ENCODE measurements at regions not wholly inside any gene's neighbourhood (a gene's known extent, or its start where the extent isn't known, plus 50 kb on each side); places are given as distances from the start of the nearest gene placed in this dataset.
"Not testable (repeated sequence)": the region's sequence is repeated elsewhere in the genome, so short reads cannot be mapped to it uniquely, and the experiment has no call there.

DNA sequence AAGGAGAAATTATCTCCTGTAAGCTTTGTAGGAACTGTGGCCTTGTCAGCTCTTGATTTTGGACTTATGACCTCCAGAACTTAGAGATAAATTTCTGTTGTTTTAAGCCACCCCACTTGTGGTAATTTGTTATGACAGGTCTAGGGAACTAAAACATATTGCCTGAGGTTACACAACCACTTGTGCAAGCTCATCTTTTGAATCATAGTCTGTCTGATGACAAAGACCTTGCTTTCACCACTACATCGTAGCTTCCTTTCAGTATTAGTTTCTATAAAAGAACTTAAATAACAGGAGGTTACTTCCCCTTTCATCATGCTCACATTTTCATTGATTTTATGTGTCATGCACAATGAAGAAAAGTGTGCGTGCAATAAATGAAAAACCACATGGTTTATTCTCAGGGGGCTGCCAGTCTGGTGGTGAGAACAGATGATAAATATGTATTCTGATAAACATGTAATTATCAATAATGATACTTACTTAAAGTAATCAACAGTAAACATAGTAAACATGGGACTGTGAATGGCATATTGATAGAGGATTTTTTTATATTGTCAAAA lies 690.0 kb upstream of the HS3ST1 start:
- H3K9me3 ChIP-seq (ENCODE audit: control insufficient read depth, insufficient read depth, low read depth, low read length), result no peaks in the 10 kb centered on the region
- no peaks in the 10 kb centered on the region for H3K36me3 ChIP-seq (ENCODE audit: control insufficient read depth in 2 of 2, insufficient read depth in 1 of 2, low read length in 2 of 2)
- no peak overlapping the region for H3K27ac ChIP-seq (ENCODE audit: extremely low read depth, low read depth, low read length)
- ChIA-PET POLR2A (no interaction called here), CTCF (no interaction called here)
- TF ChIP-seq, protein P1, sequence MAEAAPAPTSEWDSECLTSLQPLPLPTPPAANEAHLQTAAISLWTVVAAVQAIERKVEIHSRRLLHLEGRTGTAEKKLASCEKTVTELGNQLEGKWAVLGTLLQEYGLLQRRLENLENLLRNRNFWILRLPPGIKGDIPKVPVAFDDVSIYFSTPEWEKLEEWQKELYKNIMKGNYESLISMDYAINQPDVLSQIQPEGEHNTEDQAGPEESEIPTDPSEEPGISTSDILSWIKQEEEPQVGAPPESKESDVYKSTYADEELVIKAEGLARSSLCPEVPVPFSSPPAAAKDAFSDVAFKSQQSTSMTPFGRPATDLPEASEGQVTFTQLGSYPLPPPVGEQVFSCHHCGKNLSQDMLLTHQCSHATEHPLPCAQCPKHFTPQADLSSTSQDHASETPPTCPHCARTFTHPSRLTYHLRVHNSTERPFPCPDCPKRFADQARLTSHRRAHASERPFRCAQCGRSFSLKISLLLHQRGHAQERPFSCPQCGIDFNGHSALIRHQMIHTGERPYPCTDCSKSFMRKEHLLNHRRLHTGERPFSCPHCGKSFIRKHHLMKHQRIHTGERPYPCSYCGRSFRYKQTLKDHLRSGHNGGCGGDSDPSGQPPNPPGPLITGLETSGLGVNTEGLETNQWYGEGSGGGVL (tag by site-specific recombination; IDR thresholded peaks at IDR 0.05), result no peak
- TF ChIP-seq ZNF132 (tag by site-specific recombination; IDR thresholded peaks at IDR 0.05; ENCODE audit: borderline replicate concordance) (no peak), ZNF677 (tag by site-specific recombination; IDR thresholded peaks at IDR 0.05) (no peak), IKZF3 (tag by site-specific recombination; IDR thresholded peaks at IDR 0.05) (no peak), TRIM28 (IDR thresholded peaks at IDR 0.05; ENCODE audit: borderline replicate concordance, low read length) (no peak), ZNF623 (tag by site-specific recombination; IDR thresholded peaks at IDR 0.05) (no peak), ZIC2 (tag by site-specific recombination; IDR thresholded peaks at IDR 0.05) (no peak), ZNF785 (tag by site-specific recombination; IDR thresholded peaks at IDR 0.05) (no peak), ZNF830 (tag by site-specific recombination; IDR thresholded peaks at IDR 0.05; ENCODE audit: low read depth) (no peak), KLF1 (tag by site-specific recombination; IDR thresholded peaks at IDR 0.05) (no peak), KLF9 (tag by site-specific recombination; IDR thresholded peaks at IDR 0.05; ENCODE audit: low read depth) (no peak)
- H3K4me3 ChIP-seq (ENCODE audit: low read depth, low read length), result no peak overlapping the region
- H3K4me1 ChIP-seq (ENCODE audit: control insufficient read depth, insufficient read depth, low read length), result no peaks in the 10 kb centered on the region

DNA sequence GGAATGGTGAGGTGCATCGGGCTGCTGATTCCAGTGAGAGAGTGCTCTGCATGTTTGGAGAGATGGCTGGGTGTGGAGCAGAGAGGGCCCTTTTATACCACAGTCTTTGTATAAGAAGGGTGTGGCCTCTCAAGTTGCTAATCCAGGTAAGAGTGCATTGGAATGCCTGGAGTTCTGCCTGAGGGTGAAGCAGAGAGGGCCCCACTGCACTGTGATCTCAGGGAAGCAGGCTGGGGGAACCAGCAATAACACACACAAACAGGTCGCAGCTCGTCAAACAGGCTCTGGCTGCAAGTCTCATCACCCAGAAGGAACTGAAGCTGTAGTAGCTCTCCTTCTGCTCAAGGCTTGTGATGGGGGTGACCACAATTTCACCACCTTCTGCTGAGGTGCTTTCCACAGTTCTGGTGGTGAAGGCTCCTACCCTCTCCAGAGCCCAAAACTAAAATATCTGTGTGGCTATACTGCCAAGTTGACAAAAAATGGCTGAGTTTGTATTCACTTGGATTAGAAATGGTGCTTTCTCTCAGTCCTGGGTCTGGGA lies 687.4 kb upstream of the HS3ST1 start:
- H3K9me3 ChIP-seq (ENCODE audit: control insufficient read depth, insufficient read depth, low read depth, low read length), result no peaks in the 10 kb centered on the region
- TF ChIP-seq ZNF621 (tag by site-specific recombination; IDR thresholded peaks at IDR 0.05) (no peak), ZNF561 (tag by site-specific recombination; IDR thresholded peaks at IDR 0.05; ENCODE audit: borderline replicate concordance) (no peak), ZNF843 (tag by site-specific recombination; IDR thresholded peaks at IDR 0.05) (no peak)
- TF ChIP-seq, protein P2, sequence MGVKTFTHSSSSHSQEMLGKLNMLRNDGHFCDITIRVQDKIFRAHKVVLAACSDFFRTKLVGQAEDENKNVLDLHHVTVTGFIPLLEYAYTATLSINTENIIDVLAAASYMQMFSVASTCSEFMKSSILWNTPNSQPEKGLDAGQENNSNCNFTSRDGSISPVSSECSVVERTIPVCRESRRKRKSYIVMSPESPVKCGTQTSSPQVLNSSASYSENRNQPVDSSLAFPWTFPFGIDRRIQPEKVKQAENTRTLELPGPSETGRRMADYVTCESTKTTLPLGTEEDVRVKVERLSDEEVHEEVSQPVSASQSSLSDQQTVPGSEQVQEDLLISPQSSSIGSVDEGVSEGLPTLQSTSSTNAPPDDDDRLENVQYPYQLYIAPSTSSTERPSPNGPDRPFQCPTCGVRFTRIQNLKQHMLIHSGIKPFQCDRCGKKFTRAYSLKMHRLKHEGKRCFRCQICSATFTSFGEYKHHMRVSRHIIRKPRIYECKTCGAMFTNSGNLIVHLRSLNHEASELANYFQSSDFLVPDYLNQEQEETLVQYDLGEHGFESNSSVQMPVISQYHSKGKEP (tag by site-specific recombination; IDR thresholded peaks at IDR 0.05), result no peak
- CTCF ChIA-PET, result no interaction called here
- H3K4me3 ChIP-seq (ENCODE audit: low read depth, low read length), result no peak overlapping the region
- H3K36me3 ChIP-seq (ENCODE audit: control insufficient read depth in 2 of 2, insufficient read depth in 1 of 2, low read length in 2 of 2), result no peaks in the 10 kb centered on the region
- H3K4me1 ChIP-seq (ENCODE audit: control insufficient read depth, insufficient read depth, low read length), result no peaks in the 10 kb centered on the region
- no peak overlapping the region for H3K27ac ChIP-seq (ENCODE audit: extremely low read depth, low read depth, low read length)
- POLR2A ChIA-PET, result no interaction called here

DNA sequence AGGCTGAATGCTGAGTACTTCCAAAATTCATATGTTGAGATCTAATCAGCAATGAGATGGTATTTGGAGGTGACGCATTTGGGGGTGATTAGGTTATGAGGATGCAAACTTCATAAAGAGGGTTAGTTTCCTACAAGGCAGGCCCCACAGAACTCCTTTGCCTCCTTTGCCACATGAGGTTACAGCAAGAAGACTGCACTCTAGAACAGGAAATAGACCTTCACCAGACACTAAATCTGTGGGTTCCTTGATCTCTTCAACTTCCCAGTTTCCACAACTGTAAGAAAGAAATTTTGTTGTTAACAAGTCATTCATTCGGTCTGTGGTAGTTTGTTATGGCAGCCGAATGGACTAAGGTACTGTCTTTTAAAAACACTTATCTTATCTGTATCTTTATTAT lies 681.9 kb upstream of the HS3ST1 start:
- H3K4me3 ChIP-seq (ENCODE audit: low read depth, low read length), result no peak overlapping the region
- no peak overlapping the region for H3K27ac ChIP-seq (ENCODE audit: extremely low read depth, low read depth, low read length)
- H3K4me1 ChIP-seq (ENCODE audit: control insufficient read depth, insufficient read depth, low read length), result no peaks in the 10 kb centered on the region
- ChIA-PET CTCF (no interaction called here), POLR2A (no interaction called here)
- no peak for TF ChIP-seq ZNF596 (tag by site-specific recombination; IDR thresholded peaks at IDR 0.05)
- TF ChIP-seq, protein P3, sequence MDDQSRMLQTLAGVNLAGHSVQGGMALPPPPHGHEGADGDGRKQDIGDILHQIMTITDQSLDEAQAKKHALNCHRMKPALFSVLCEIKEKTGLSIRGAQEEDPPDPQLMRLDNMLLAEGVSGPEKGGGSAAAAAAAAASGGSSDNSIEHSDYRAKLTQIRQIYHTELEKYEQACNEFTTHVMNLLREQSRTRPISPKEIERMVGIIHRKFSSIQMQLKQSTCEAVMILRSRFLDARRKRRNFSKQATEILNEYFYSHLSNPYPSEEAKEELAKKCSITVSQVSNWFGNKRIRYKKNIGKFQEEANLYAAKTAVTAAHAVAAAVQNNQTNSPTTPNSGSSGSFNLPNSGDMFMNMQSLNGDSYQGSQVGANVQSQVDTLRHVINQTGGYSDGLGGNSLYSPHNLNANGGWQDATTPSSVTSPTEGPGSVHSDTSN (CRISPR knock-in tag; IDR thresholded peaks at IDR 0.05), result no peak
- no peak for TF ChIP-seq ZNF76 (tag by site-specific recombination; IDR thresholded peaks at IDR 0.05; ENCODE audit: borderline replicate concordance, low read depth)
- TF ChIP-seq YY1 (tag by site-specific recombination; IDR thresholded peaks at IDR 0.05), result no peak
- TF ChIP-seq ZNF24 (tag by site-specific recombination; IDR thresholded peaks at IDR 0.05), result no peak
- no peak for TF ChIP-seq ZNF423 (tag by site-specific recombination; IDR thresholded peaks at IDR 0.05)
- TF ChIP-seq ZNF549 (tag by site-specific recombination; IDR thresholded peaks at IDR 0.05), result no peak
- no peak for TF ChIP-seq ZBTB1 (tag by site-specific recombination; IDR thresholded peaks at IDR 0.05)
- no peaks in the 10 kb centered on the region for H3K36me3 ChIP-seq (ENCODE audit: control insufficient read depth in 2 of 2, insufficient read depth in 1 of 2, low read length in 2 of 2)
- no peaks in the 10 kb centered on the region for H3K9me3 ChIP-seq (ENCODE audit: control insufficient read depth, insufficient read depth, low read depth, low read length)

DNA sequence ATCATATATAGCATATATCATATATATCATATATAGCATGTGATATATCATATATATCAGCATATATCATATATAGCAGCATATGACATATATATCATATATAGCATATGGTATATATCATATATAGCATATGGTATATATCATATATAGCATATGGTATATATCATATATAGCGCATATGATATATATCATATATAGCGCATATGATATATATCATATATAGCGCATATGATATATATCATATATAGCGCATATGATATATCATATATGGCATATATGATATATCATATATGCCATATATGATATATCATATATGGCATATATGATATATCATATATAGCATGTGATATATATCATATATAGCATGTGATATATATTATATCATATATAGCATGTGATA lies 680.4 kb upstream of the HS3ST1 start:
- H3K36me3 ChIP-seq (ENCODE audit: control insufficient read depth in 2 of 2, insufficient read depth in 1 of 2, low read length in 2 of 2); POLR2A ChIA-PET; H3K4me1 ChIP-seq (ENCODE audit: control insufficient read depth, insufficient read depth, low read length); H3K4me3 ChIP-seq (ENCODE audit: low read depth, low read length); H3K27ac ChIP-seq (ENCODE audit: extremely low read depth, low read depth, low read length); H3K9me3 ChIP-seq (ENCODE audit: control insufficient read depth, insufficient read depth, low read depth, low read length); CTCF ChIA-PET: not testable (repeated sequence)
